ENCODE measurements at regions not wholly inside any gene's neighbourhood (a gene's known extent, or its start where the extent isn't known, plus 50 kb on each side); places are given as distances from the start of the nearest gene placed in this dataset.

GRCh38 chr7:10677668-10678232, 295.9 kb upstream of the PHF14 start:
- TF ChIP-seq, protein P1, sequence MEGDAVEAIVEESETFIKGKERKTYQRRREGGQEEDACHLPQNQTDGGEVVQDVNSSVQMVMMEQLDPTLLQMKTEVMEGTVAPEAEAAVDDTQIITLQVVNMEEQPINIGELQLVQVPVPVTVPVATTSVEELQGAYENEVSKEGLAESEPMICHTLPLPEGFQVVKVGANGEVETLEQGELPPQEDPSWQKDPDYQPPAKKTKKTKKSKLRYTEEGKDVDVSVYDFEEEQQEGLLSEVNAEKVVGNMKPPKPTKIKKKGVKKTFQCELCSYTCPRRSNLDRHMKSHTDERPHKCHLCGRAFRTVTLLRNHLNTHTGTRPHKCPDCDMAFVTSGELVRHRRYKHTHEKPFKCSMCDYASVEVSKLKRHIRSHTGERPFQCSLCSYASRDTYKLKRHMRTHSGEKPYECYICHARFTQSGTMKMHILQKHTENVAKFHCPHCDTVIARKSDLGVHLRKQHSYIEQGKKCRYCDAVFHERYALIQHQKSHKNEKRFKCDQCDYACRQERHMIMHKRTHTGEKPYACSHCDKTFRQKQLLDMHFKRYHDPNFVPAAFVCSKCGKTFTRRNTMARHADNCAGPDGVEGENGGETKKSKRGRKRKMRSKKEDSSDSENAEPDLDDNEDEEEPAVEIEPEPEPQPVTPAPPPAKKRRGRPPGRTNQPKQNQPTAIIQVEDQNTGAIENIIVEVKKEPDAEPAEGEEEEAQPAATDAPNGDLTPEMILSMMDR (IDR thresholded peaks at IDR 0.05; ENCODE audit: insufficient read depth, low read depth, low read length), result no peak
- no peak for TF ChIP-seq EZH2 (IDR thresholded peaks at IDR 0.05; ENCODE audit: insufficient read depth, low read length)

All from astrocyte (in vitro differentiated cells and primary cell).